Heart left ventricle (tissue), 16 donors: ENCODE measurements at regions not wholly inside any gene's neighbourhood (a gene's known extent, or its start where the extent isn't known, plus 50 kb on each side); places are given as distances from the start of the nearest gene placed in this dataset.

Source experiments
- ATAC-seq, 4 donors: fragments of 200-7000 bp; cut with Tn5 transposase; one replicate each; pipeline ENCODE4 v1.9.1; 2020 to 2022; ENCODE audit warnings: moderate library complexity in 4 of 4, mild to moderate bottlenecking in 3 of 4, moderate number of reproducible peaks in 1 of 4
- DNase-seq, 5 donors: peaks; one replicate each; pipeline ENCODE4 v3.0.0-alpha.2; 2020
- H3K27ac ChIP-seq, 12 donors: fragments of 200-600 bp; sonication (generic) in 4 of 12; one replicate each; pipeline versions ENCODE4 v1.5.0 to v1.8.0; 2016 to 2022; ENCODE audit warnings: mild to moderate bottlenecking in 2 of 12
- H3K27me3 ChIP-seq, 9 donors: fragments of 200-600 bp; sonication (generic) in 2 of 9; one replicate each; pipeline versions ENCODE4 v1.5.1 to v1.8.0; 2016 to 2022; ENCODE audit warnings: mild to moderate bottlenecking in 3 of 9
- H3K36me3 ChIP-seq, 9 donors: fragments of 200-600 bp; sonication (generic) in 2 of 9; one replicate each; pipeline versions ENCODE4 v1.5.0 to v1.8.0; 2018 to 2022; ENCODE audit warnings: mild to moderate bottlenecking in 2 of 9
- H3K4me1 ChIP-seq, 12 donors: fragments of 200-600 bp; sonication (generic) in 4 of 12; one replicate each; pipeline versions ENCODE4 v1.5.0 to v1.8.0; 2016 to 2022; ENCODE audit warnings: mild to moderate bottlenecking in 3 of 12
- H3K4me3 ChIP-seq, 12 donors: fragments of 200-600 bp; sonication (generic) in 4 of 12; one replicate each; pipeline versions ENCODE4 v1.5.0 to v1.8.0; 2017 to 2022; ENCODE audit warnings: mild to moderate bottlenecking in 9 of 12, moderate library complexity in 4 of 12
- H3K9me3 ChIP-seq, 12 donors: fragments of 200-600 bp; sonication (generic) in 4 of 12; one replicate each; pipeline versions ENCODE4 v1.5.0 to v1.8.0; 2016 to 2022; ENCODE audit warnings: mild to moderate bottlenecking in 1 of 12
- CTCF ChIP-seq, 12 donors: fragments of 200-600 bp; sonication (generic) in 4 of 12; IDR thresholded peaks; one replicate each; pipeline versions ENCODE4 v1.5.0 to v1.8.0; 2018 to 2022; ENCODE audit warnings: antibody characterized with exemption in 12 of 12, mild to moderate bottlenecking in 5 of 12
- POLR2A ChIP-seq, 2 donors: fragments of 450-650 bp; IDR thresholded peaks; one replicate each; pipeline ENCODE4 v1.6.1; 2017; ENCODE audit warnings: antibody characterized with exemption in 2 of 2, mild to moderate bottlenecking in 2 of 2, moderate library complexity in 2 of 2
- WGBS, 4 donors: extraction: QIAGEN DNeasy Blood & Tissue Kit in 2 of 4; methylation state at CpG; one replicate each; pipeline versions ENCODE4 v1.1.5 to v1.1.7; 2013 to 2018; 5-methylcytosine and 5-hydroxymethylcytosine counted together
- intact Hi-C, 10 donors: fragments of 100-400 bp; cut with DNase I; formaldehyde crosslinking; loops; one replicate each; pipeline versions ENCODE4 v1.11.1 to v1.14.2; 2022
- donor health status: ischemic (EF 13 %, LVEDD 7.1; RV severe dilation, severe dysfunction).
- donor health status: healthy with polysubstance abuse.
- donor health status: DM: no; HTN: yes; CAD: no.
- donor health status: DM: no; HTN: no; CAD: no.
- donor health status: ischemic (EF 25% LVEDD 6.9; RV normal size, moderate dysfunction).
- donor health status: ischemic (EF 25% LVEDD 5.7; RV mildly dilated, moderate dysfunction).
- donor health status: healthy.
- donor health status: DM: yes; HTN: yes; CAD: no.
- donor health status: ischemic (EF 35%, LVEDD 5.7; RV mildly dilated, moderate dysfunction).
- donor health status: nonischemic (EF 11% LVEDD 7.7; RV severe dilation, severe dysfunction).
- donor health status: DM: yes; HTN: yes; CAD: no.
- donor health status: PGD.
- donor health status: ischemic (EF 29% LVEDD 5.4; RV normal size, mild dysfunction).
- donor health status: nonischemic (EF 23%, LVEDD 6.1; RV moderate dilation, normal function).

DNA sequence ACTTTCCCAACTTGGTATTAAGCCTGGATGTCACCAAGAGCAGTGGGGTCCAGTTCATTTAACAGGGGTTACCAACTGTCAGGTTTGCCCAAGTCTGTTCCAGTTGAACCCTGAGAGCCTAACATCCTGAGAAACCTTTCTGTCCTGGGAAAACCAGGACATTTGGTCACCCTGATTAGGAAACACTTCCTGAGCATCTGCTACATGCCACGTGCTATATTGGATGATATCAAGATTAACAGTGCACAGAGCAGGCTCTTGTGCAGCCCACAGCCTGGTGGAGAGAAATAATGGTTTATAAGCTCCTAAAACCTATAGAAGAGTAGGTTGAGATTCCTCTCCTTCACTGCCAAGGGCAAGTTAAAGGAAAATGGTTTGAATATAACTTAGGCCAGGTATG, 102.9 kb upstream of the RAD23B start:
- H3K4me1 ChIP-seq, result peaks cover 0 to 22% (median 14%) of the 10 kb centered on the region in 12 donors
- intact Hi-C loops, result no loop called here
- H3K36me3 ChIP-seq, result no peaks in the 10 kb centered on the region
- DNase-seq, result no peak
- H3K4me3 ChIP-seq, result no peak overlapping the region
- TF ChIP-seq CTCF (IDR thresholded peaks at IDR 0.05) (no peak), POLR2A (IDR thresholded peaks at IDR 0.05) (no peak)
- WGBS, 4 donors, result 43 to 58% (median 53%) methylated on average over 1 of the region's 1 CpG
- H3K27me3 ChIP-seq, result no peaks in the 10 kb centered on the region
- H3K9me3 ChIP-seq, result peaks cover 0 to 20% (median 9%) of the 10 kb centered on the region in 12 donors
- no peak overlapping the region for H3K27ac ChIP-seq
- no peak for ATAC-seq

DNA sequence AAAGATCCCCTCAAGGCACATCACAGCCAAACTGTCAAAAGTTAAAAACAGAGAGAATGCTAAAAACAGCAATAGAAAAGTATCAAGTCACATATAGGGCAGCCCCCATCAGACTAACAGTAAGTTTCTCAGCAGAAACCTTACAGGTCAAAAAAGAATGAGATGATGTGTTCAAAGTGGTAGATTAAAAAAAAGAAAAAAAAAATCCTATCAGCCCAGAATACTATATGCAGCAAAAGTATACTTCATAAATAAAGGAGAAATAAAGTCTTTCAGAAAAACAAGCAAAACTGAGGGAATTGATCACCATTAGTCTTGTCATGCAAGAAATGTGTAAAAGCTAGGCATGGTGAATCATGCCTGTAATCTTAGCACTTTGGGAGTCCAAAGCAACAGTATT, 99.9 kb upstream of the RAD23B start:
- no peaks in the 10 kb centered on the region for H3K27me3 ChIP-seq
- peaks cover 0 to 20% (median 9%) of the 10 kb centered on the region in 12 donors for H3K9me3 ChIP-seq
- no peak for TF ChIP-seq POLR2A (IDR thresholded peaks at IDR 0.05)
- ATAC-seq, result no peak
- H3K27ac ChIP-seq, result no peak overlapping the region
- no peak for DNase-seq
- no peaks in the 10 kb centered on the region for H3K36me3 ChIP-seq
- intact Hi-C loops, result no loop called here
- H3K4me3 ChIP-seq, result no peak overlapping the region
- H3K4me1 ChIP-seq, result no peaks in the 10 kb centered on the region

DNA sequence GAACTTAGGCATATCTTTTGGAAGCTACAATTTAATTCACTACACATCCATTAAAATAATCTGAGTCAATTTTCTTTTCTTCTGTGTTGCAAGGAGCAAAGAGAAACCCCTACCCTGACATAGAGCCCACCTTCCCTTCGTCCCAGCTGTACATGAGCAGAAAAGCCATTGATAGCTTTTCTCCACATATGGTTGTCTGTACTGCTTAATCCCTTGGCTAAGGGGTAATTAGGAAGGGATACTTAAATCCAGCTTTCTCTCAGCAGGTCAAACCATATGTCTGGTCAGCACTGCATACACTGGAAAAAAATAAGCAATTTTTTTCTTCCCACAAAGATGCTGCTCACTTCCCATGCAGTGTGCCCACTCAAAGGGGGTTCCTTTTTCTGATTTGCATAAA, 94.7 kb upstream of the RAD23B start:
- TF ChIP-seq POLR2A (IDR thresholded peaks at IDR 0.05), result no peak
- no peak for TF ChIP-seq CTCF (IDR thresholded peaks at IDR 0.05)
- Histone ChIP-seq H3K27me3 (no peaks in the 10 kb centered on the region), H3K27ac (no peak overlapping the region), H3K4me1 (peaks cover 0 to 5% (median 0%) of the 10 kb centered on the region in 12 donors), H3K9me3 (peaks cover 0 to 5% (median 2%) of the 10 kb centered on the region in 12 donors), H3K36me3 (no peaks in the 10 kb centered on the region), H3K4me3 (no peak overlapping the region)
- intact Hi-C loops, result no loop called here
- ATAC-seq (no peak), DNase-seq (no peak)
- WGBS, 4 donors, result 90 to 98% (median 95%) methylated on average over 1 of the region's 1 CpG

DNA sequence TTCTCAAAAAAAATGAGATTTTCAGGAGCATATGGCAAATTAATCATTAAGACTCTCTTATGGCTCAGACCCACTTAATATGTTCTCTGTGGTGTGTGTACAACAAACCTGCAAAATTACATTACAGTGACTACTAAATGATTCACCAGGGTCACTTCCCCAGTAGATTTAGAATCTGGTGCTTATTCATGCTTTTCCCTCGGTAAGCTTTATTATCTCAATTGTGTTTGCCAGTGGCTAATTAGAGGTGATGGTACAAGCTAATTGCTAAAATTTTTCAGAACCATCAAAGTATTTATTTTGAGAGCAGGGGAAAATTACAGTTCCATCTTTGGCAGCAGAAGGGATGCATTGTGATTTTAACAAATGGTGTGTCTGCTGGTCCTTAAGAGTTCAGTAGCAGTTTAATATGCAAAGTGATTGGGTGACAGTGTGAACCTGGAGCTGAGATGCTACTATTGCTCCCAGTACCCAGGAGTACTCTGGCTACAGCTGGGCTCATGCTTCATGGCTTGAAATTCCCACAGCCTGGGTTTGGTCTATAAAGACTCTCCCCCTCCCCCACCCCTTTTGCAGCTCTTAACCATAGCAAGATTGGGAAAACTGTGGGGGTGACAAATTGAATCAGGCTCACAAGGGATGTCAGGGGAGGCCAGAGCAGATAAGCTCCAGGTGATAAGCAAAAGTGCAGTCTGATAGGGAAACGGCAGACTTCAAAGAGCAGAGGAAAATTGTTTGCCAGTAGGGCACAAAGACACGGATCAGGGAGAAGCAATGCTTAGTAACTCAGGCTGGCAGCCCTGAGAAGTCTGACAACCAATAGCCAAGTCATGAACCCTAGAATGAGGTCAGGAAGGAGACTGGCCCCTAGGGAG, 92.8 kb upstream of the RAD23B start:
- H3K9me3 ChIP-seq, result no peaks in the 10 kb centered on the region
- no peak for ATAC-seq
- no peak for TF ChIP-seq POLR2A (IDR thresholded peaks at IDR 0.05)
- TF ChIP-seq CTCF (IDR thresholded peaks at IDR 0.05), result no peak
- WGBS, 4 donors, result 22 to 36% (median 29%) methylated on average over 3 of the region's 3 CpGs
- H3K36me3 ChIP-seq, result no peaks in the 10 kb centered on the region
- no peak for DNase-seq
- no peaks in the 10 kb centered on the region for H3K27me3 ChIP-seq
- H3K27ac ChIP-seq, result no peak overlapping the region
- H3K4me1 ChIP-seq, result peaks cover 0 to 5% (median 0%) of the 10 kb centered on the region in 12 donors
- no peak overlapping the region for H3K4me3 ChIP-seq
- intact Hi-C loops, result no loop called here

- TF ChIP-seq CTCF (IDR thresholded peaks at IDR 0.05) (no peak), POLR2A (IDR thresholded peaks at IDR 0.05) (no peak)
- H3K27ac ChIP-seq, result no peak overlapping the region
- ATAC-seq (no peak), DNase-seq (no peak)
- no peaks in the 10 kb centered on the region for H3K36me3 ChIP-seq
- H3K4me3 ChIP-seq, result no peak overlapping the region
- no peaks in the 10 kb centered on the region for H3K27me3 ChIP-seq
- 71 to 81% (median 78%) methylated on average over 5 of the region's 5 CpGs for WGBS, 4 donors
- intact Hi-C loops, result no loop called here
- H3K9me3 ChIP-seq, result no peaks in the 10 kb centered on the region
- H3K4me1 ChIP-seq, result peaks cover 0 to 5% (median 0%) of the 10 kb centered on the region in 12 donors
These were observed 92.2 kb upstream of the RAD23B start for GRCh38 chr9:107190936-107191290.
